GM12874 (cell line): ENCODE measurements at regions not wholly inside any gene's neighbourhood (a gene's known extent, or its start where the extent isn't known, plus 50 kb on each side); places are given as distances from the start of the nearest gene placed in this dataset.

Experiments used
- CTCF ChIP-seq: IDR thresholded peaks from 2 replicates; pipeline ENCODE4 v1.5.1; 2011; ENCODE audit warnings: low read depth, mild to moderate bottlenecking, control low read depth, low read length, moderate library complexity; ENCODE audit not compliant: insufficient read depth

DNA sequence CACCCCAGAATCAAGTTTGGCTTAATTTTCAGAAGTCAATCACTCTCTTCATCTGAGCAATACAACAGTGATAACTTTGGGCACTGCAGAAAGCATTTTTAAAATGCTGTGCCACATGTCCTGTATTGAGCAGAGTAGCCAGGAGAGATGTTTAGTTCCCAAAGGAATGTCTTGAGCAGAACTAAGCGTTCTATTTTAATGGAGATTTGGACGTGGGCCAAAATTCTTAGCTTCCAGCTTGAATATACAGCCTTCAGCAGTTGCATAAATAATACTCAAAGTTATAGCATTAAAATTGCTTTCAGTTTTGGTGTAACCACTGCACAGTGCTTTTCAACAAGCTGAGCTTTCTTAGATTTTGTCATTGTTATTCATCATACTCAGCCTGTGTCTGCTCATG, 679.2 kb downstream of the NLGN4X start:
- TF ChIP-seq CTCF, result no peak

- no peak for TF ChIP-seq CTCF
Observed at GRCh38 chrX:5537098-5537497, 691.6 kb downstream of the NLGN4X start.

DNA sequence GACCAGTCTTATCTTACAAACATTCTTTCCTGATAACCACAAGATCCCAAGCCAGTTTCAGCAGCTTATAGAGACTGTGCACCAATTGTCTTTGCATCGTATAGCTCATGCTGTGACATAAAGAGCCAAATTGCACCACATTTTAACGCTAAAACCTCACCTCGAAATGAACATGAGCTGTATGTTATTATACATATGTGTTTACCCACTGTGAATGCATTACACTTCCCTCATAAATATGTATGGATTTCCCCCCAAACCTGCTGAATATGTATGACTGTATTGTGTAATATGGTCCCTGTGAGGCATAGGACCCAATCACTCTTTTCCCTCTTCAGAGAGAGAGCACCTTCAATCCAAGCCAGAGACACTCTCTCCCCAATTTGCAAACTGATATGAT, 692.4 kb downstream of the NLGN4X start:
- no peak for TF ChIP-seq CTCF

DNA sequence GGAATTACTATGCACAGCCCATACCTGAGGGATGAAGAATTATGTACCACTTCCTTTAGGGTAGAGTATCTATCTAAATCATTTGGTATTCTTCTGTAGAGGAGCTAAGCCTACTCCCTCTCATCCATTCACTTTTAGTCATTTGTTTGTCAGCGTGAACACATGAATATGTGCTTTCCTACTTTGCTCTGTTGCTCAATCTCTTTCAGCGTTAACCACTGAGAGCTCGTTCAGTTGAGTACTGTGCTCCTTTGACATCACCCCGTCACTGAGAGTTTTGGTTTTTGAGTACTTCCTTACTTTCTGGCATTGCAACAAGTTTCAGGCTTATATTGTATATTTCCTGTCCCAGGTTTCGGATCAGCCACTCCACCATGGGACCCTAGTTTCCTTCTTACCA, 700.6 kb downstream of the NLGN4X start:
- TF ChIP-seq CTCF, result no peak

DNA sequence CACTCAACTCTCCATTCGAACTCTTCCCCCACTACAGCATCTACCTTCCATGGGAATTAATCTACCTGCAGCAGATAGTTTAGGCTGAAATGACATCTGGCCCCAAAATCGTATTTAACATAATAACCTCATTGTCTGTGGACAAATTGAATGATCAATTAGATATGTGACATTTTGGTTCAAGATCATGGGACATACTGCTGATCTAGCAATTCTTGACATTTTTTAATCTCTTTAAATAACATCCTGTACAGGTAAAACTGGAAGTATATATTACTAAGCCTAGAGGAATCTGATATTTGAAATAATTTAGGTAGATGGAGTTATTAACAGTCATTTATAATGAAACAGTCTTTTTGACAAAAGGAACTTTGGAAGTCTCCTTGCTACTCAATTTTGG, 702.5 kb downstream of the NLGN4X start:
- TF ChIP-seq CTCF, result no peak

DNA sequence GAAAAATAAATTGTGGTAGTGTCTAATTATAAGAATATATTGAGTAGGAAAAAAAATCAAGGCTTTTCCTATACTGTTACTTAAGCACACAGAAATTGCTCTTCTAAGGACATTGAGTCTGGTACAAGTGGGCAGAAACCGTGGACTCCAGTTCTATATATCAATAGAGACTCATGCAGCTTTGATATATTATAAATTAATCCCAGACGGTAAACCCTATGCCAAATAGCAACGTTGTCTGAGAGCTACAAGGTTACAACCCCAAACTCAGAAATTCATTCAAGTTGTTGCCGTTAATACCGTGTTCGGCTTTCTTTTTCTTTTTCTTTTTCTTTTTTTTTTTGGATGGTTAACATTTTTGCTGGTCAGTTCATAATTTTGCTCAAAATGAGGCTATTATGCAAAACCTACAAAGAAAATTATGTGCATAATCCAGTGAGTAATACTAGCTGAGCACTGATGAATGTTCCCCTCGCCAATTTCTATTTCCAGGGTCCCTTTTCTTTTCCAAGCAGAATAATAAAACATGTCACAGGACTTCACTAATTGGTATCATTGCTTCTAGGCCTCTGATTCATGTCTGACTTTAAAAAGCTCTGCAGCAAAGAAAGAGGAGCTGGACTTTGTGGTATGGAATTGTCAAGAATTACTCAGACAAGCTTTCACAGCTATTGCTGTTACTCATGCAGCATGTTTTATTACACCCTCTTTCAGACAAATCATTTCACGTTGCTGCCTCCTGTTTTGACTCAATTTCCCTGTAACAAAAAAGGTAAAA, 737.7 kb downstream of the NLGN4X start:
- no peak for TF ChIP-seq CTCF

DNA sequence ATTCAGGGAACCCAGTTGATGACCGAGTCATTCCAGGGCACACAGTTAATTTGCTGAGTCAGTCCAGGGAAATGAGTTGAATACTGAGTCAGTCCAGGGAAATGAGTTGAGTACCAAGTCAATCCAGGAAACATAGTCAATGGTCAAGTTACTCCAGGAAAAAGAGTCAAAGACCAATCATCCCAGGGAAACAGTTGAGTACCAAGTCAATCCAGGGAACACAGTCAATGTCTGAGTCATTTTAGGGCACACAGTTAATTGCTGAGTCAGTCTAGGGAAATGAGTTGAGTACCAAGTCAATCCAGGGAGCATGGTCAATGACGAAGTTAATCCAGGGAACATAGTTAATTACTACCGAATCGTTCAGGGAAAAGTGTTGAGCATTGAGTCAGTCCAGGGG, 754.4 kb downstream of the NLGN4X start:
- no peak for TF ChIP-seq CTCF

DNA sequence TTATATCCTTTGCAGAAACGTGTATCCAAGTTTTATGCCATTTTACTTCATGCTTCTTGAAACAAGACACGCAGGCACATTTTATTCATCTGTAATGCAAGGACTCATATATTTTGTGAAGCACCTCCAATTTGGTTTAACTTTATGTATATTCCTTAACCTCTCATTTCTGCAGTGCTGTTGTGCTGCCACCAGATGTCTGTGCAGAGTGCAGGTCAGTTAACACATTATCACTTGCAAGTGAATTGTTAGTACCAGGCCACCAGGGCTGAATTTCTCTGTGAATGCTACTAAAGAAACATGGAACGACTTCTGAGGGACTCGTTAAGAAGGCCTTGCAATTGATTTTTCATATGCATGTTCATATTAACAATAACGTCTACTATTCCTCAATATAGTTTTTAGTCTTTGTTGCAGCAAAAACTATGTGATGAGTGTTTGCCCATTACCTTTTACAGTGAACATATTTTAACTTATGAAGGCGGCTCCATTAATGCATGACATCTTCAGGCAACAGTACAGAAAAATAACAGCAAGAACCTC, 770.3 kb downstream of the NLGN4X start:
- TF ChIP-seq CTCF, result no peak
